Hepatocyte (in vitro differentiated cells): ENCODE measurements at regions not wholly inside any gene's neighbourhood (a gene's known extent, or its start where the extent isn't known, plus 50 kb on each side); places are given as distances from the start of the nearest gene placed in this dataset.

Experiments used
- EZH2 ChIP-seq: fragments of 200-600 bp; sonication (generic); IDR thresholded peaks from 2 replicates; pipeline ENCODE4 v1.6.1; 2016; ENCODE audit warnings: antibody characterized with exemption, mild to moderate bottlenecking, borderline replicate concordance
- TF ChIP-seq, protein P1 (sequence below): fragments of 200-600 bp; sonication (generic); IDR thresholded peaks from 2 replicates; pipeline ENCODE4 v1.5.1; 2016; ENCODE audit warnings: antibody characterized with exemption, mild to moderate bottlenecking; ENCODE audit not compliant: poor library complexity

DNA sequence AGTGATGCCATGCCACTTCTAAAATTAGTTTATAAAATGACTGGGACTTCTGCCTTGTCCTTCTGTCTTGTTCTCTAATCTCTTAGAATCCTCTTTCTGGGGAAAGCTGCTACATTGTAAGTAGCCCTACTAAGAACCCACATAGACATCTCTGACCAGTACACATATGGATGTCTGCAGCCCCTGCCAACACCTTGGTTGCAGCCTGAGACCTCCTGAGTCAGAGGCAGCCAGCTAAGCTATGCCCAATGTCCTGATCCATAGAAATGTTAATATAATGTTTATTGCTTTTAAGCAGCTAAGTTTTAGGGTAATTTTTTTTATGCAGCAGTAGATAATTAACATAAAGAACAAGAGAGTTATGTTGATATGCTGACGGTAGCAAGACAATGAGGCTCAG lies 1029.5 kb upstream of the INTU start:
- TF ChIP-seq, protein P1, sequence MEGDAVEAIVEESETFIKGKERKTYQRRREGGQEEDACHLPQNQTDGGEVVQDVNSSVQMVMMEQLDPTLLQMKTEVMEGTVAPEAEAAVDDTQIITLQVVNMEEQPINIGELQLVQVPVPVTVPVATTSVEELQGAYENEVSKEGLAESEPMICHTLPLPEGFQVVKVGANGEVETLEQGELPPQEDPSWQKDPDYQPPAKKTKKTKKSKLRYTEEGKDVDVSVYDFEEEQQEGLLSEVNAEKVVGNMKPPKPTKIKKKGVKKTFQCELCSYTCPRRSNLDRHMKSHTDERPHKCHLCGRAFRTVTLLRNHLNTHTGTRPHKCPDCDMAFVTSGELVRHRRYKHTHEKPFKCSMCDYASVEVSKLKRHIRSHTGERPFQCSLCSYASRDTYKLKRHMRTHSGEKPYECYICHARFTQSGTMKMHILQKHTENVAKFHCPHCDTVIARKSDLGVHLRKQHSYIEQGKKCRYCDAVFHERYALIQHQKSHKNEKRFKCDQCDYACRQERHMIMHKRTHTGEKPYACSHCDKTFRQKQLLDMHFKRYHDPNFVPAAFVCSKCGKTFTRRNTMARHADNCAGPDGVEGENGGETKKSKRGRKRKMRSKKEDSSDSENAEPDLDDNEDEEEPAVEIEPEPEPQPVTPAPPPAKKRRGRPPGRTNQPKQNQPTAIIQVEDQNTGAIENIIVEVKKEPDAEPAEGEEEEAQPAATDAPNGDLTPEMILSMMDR, result no peak
- no peak for TF ChIP-seq EZH2
